AG04449 (cell line): ENCODE measurements at regions not wholly inside any gene's neighbourhood (a gene's known extent, or its start where the extent isn't known, plus 50 kb on each side); places are given as distances from the start of the nearest gene placed in this dataset.

Experiments
- CTCF ChIA-PET: fragments of 350-600 bp; formaldehyde crosslinking; extraction: SDS; loops from one replicate; lab custom pipeline; 2021; ENCODE audit warnings: antibody characterized with exemption; lab: Yijun Ruan, JAX
- POLR2A ChIA-PET: fragments of 400-600, 350-600 bp; formaldehyde crosslinking; extraction: SDS; loops from one replicate; lab custom pipeline; 2020; ENCODE audit warnings: antibody characterized with exemption, inconsistent platforms; lab: Yijun Ruan, JAX
- DNase-seq: peaks from one replicate; pipeline ENCODE4 v3.0.0-alpha.2; 2010; ENCODE audit warnings: low read depth, low spot score
- H3K4me3 ChIP-seq: 2 replicates; pipeline ENCODE4 v1.5.1; 2011; ENCODE audit warnings: low read depth, mild to moderate bottlenecking, control low read depth, low read length
- TF ChIP-seq, protein P1 (sequence below): IDR thresholded peaks from one replicate; pipeline ENCODE4 v1.5.1; 2011; ENCODE audit warnings: mild to moderate bottlenecking, moderate library complexity, low read length, control low read depth, inconsistent platforms; ENCODE audit not compliant: insufficient read depth; ENCODE audit errors: missing control alignments

DNA sequence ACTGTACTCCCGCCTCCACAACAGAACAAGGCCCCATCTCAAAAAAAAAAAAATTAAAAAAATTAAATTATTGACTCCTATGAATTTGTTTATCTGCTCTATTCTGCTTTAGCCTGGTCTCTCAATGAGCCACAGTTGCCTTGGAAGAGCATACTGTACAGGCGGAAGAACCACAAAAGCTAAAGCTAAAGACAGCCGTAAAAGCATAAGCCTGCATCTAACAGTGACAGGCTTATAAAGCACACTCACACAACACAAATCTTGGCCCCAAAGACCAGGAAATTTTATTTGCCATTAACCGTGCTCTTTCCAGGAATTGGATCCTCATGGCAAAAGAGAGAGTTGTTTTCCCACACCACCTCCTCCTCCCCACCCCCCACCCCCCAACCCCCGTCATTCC lies 53.5 kb upstream of the KLF3 start:
- TF ChIP-seq, protein P1, sequence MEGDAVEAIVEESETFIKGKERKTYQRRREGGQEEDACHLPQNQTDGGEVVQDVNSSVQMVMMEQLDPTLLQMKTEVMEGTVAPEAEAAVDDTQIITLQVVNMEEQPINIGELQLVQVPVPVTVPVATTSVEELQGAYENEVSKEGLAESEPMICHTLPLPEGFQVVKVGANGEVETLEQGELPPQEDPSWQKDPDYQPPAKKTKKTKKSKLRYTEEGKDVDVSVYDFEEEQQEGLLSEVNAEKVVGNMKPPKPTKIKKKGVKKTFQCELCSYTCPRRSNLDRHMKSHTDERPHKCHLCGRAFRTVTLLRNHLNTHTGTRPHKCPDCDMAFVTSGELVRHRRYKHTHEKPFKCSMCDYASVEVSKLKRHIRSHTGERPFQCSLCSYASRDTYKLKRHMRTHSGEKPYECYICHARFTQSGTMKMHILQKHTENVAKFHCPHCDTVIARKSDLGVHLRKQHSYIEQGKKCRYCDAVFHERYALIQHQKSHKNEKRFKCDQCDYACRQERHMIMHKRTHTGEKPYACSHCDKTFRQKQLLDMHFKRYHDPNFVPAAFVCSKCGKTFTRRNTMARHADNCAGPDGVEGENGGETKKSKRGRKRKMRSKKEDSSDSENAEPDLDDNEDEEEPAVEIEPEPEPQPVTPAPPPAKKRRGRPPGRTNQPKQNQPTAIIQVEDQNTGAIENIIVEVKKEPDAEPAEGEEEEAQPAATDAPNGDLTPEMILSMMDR: no peak
- CTCF ChIA-PET: no interaction called here
- H3K4me3 ChIP-seq: no peak overlapping the region
- POLR2A ChIA-PET: no interaction called here
- DNase-seq: no peak

DNA sequence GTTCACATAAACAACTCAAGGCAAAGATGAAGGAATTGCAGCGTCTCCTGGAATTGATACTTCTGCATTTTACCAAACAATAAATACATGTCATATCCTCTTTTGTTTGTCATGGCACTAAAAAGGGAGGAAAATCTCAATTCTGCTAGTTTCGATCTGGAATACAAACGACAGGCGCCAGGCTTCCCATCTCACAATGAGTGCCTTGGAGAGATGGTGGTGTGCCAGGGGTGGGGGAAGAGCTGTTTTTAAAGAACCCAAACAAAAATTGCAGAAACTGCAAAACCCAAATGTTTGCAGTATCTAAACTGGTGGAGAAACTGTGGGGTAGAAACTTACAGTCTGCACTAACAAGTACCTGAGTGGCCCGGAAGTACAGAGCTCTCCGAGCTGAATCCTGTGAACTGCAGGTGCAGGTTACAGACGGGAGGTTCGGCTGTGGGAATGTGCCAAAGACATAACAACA lies 53.0 kb upstream of the KLF3 start:
- H3K4me3 ChIP-seq: no peak overlapping the region
- ChIA-PET POLR2A (interaction anchor here (0.5 kb wide), 1 partner anchor 40 kb away, joined by 3 read pairs; no protein-coding TSS in a partner anchor), CTCF (no interaction called here)
- TF ChIP-seq, protein P1: no peak
- no peak for DNase-seq

DNA sequence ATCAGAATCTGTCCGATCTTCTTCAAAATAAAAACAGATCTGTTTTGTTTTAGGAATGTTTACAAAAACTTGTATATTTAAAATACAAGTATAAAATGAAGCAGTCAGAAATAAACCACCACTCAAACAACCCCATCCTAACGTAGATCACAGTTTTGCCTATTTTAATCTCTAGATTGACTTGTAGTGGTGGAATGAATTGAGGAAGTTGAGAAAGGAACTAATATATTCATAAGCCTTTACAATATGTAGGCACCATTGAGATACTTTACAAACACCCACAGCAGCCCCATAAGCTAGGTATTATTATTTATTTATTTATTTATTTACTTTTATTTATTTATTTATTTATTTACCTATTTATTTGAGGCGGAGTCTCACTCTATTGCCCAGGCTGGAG lies 52.3 kb upstream of the KLF3 start:
- no peak overlapping the region for H3K4me3 ChIP-seq
- TF ChIP-seq, protein P1: no peak
- ChIA-PET POLR2A (interaction anchor here (0.5 kb wide), 1 partner anchor 39 kb away, joined by 3 read pairs; no protein-coding TSS in a partner anchor), CTCF (no interaction called here)
- DNase-seq: no peak

DNA sequence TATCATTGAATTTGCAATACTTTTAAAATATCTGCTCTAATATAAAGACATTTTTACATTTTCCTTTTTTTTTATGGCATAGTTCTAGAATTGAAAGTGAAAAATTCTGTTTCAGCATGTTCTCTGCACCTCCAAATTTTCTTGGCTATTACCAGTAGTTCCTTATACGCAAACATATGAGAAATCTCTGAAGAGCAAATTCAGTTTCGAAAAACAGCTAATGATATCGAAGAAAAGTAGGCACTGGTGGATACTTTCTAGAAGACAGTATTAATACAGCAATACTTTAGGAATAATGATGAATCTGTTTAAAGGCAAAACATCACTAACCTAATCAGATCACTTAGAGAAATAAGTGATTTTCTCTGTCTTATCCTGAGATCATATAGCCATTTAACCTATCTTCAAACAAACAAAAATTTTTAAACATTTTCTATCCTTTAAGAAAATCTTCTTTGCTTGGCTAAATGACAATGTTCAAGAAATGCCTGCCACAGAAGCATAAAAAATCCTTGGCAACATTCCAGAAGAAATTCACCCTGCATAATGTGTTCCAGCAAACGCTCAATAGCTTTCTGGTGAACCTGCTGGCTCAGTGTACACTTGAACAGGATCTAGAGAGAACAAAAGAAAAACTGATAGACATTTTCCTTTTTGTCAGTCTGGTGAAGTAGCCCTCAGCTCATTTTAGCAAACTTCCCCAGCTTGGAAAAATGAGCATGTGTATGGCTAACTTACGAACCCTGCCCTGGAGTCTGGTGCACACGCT lies 51.2 kb upstream of the KLF3 start:
- POLR2A ChIA-PET: no interaction called here
- H3K4me3 ChIP-seq: no peak overlapping the region
- TF ChIP-seq, protein P1: no peak
- no peak for DNase-seq
- CTCF ChIA-PET: interaction anchor here (0.7 to 1.3 kb wide), 2 partner anchors 10 to 292 kb away, joined by 3 to 4 read pairs; no protein-coding TSS in a partner anchor
